HG03457 (cell line): ENCODE measurements at regions not wholly inside any gene's neighbourhood (a gene's known extent, or its start where the extent isn't known, plus 50 kb on each side); places are given as distances from the start of the nearest gene placed in this dataset.

Source experiments
- ATAC-seq: cut with Tn5 transposase; IDR thresholded peaks from one replicate; pipeline ENCODE4 v1.9.1; 2021; ENCODE audit warnings: moderate number of reproducible peaks; ENCODE audit not compliant: unreplicated experiment

GRCh38 chr4:130249002-130249401, 1153.0 kb downstream of the C4orf33 start:
- no peak for ATAC-seq

DNA sequence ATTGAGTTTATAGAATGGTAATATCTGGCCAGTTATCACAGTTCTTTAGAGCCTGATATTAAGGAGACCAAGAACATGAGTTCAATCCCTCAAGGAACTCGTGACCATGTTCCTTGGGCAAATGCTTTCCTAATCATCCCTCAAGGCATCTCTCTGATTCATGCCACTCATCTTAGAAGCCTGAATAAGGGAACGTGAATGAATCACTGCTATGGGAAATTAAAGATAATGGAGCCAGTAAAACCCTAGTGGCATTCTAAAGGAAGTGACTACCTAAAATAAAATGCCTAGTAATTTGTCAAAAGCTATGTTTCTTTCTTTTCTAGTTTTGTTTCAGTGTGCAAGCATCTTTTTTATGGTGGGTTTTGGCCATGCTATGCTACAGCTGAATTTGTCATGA, 1161.3 kb downstream of the C4orf33 start:
- ATAC-seq = no peak

DNA sequence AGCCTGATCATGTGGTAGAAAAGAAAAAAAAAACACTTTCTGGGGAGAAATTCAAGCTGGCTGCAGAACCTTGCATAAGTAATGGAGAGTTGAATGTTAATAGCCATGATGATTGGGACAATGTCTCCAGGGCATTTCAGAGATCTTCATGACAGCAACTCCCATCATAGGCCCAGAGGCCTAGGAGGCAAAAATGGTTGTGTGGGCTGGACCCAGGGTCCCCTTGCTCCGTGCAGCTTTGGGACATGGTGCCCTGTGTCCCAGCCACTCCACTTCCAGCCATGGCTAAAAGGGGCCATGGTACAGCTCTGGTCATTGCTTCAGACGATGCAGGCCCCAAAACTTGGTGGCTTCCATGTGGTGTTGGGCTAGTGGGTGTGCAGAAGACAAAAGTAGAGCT, 1170.9 kb downstream of the C4orf33 start:
- no peak for ATAC-seq

- ATAC-seq = no peak
Observed at GRCh38 chr4:130288576-130288975, 1192.6 kb downstream of the C4orf33 start.

DNA sequence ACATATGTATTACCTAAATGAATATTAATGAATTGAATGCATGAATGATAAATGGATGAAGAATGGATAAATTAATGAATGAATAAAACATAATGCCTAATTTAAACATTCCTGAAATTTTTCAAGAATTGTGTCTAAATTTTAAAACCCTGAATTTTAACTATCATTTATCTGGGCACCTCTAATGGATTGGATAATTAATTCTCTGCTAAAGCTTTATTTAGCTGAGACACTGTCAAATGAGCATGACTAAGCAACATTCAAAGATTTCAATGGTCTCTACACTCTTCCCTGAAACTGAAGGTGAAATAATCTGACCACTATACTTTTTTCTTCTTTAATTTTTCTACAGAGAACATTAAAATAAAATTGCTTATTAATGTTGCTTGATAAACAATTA, 1197.7 kb downstream of the C4orf33 start:
- ATAC-seq = no peak

DNA sequence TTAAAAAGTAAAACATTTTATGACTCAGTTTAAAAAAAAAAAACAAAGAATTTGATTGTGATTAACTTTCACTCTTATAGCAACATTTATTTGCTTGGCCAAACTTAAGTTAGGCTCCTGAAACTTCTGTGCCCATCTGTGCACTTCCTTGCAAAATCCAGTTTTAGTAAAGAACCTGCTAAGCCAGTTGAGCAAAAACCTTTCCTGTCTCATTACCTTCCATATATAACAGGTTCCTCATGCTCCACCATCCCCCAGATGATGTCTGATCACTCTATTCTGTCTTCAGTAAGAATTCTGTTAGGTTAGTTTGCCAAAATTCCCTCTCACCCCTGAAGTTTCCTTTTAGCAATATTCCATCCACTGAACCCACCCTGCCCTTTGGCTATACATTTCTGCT, 1200.5 kb downstream of the C4orf33 start:
- no peak for ATAC-seq

DNA sequence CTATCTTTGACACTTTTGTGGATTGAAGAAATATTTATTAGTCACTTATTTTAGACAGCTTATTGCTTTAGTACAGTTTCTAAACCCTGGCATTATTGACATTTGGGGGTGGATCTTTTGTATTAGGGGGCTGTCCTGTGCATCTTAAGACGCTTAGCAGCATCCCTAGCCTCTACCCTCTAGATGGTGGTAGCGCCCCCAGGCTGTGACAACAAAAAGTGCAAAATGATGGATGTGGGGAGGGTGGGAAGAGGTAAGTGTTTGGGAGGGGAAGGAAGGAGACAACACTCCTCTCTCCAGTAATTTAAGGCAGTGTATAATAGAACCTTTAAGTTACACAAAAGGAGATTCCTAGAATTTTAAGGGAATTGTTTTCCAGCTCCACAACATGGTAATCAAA, 1210.6 kb downstream of the C4orf33 start:
- ATAC-seq = no peak

DNA sequence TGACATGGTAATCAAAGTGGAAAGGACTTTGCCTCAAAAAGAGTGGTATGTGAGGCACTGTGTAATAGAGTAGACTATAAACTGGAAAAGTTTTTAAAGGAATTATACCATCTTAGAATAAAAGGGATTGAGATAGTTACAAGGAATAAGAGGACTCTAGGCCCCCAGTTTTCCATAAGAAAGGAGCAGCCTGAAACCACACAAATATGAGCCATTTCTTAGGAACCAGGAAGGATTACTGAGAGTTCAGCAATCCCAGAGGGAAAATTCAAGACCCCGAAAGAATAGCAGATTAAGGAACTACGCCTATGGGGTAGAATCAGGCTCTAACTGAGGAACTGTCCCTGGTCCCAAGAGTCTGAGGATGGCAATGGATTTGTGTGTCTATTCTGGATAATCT, 1213.3 kb downstream of the C4orf33 start:
- no peak for ATAC-seq

GRCh38 chr4:130322439-130322838, 1226.5 kb downstream of the C4orf33 start:
- ATAC-seq = no peak

DNA sequence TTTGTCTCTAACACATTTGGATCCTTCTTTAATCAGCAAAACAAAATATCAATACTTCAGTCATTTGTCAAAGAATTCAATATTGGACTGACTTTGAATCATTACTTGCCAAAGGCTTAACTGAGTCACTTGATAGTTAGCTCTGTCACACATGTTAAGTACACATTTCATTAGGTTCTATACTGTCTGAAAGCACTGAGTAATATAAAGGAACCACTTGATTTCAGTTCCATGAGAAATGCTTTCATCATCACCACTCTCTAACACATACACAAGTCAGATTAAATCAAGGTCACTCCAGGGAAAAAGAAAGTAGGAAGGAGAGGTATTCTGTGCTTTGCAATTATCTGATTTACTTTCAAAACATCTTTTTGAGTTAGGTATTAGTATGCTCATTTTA, 1233.1 kb downstream of the C4orf33 start:
- no peak for ATAC-seq

- no peak for ATAC-seq
Observed at GRCh38 chr4:130333241-130333759, 1237.3 kb downstream of the C4orf33 start.

DNA sequence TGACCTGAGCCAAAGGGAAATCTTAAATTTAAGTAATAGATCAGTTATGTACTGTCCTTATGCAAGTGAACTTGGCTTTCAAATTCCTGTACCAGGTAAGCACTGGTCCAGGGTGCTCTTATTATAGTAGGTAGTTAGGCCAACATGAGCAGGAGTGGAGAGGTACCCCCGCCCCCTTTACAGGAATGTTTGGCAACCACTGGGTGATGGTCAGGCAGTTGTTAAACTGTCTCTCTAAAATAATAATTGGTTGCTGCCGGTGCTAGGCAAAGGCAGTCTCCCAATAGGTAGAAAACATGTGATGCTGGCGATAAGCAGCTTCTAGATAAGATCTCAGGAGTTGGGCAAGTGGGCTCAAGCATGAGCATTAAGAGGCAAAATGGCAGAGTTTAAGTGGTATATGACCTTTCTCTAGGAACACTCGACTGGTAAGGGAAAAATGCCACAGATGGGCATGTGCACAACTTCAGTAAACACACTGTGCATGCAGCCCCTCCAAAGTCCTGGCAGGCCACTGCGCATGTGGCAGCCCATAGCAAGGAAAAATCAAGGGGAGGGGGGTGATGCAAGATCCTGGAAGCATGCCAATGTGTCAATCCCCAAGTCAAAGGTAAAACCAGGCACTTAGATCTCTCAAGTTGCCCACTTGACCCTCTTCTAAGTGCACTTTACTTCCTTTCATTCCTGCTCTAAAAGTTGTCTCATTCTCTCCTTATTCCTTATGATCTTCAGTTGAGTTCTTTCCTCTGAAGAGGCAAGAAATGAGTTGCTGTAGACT, 1239.7 kb downstream of the C4orf33 start:
- no peak for ATAC-seq

GRCh38 chr4:130336585-130337217, 1240.7 kb downstream of the C4orf33 start:
- peak; percentile 95 for ATAC-seq

- no peak for ATAC-seq
Observed at GRCh38 chr4:130338851-130339250, 1242.9 kb downstream of the C4orf33 start.

DNA sequence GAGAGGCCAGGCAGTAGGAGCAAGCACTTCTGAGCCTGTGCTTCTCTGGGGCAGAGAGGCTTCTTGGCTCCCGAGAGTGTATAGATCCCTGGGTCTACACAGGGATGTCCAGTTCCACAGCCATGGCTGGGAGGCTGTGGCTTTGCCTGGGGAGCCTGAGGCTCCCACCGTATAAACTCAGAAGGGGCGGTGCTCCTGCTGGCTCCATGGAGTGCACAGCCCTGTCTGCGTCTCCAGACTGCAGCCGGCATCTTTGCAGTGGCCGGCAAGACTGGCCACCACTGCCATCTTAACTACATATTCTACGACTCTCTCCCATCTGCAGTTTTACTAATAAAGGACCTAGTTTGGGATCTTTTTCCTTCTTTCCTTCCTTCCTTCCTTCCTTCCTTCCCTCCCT, 1253.8 kb downstream of the C4orf33 start:
- no peak for ATAC-seq

GRCh38 chr4:130356873-130357272, 1260.9 kb downstream of the C4orf33 start:
- ATAC-seq = no peak

- no peak for ATAC-seq
Observed at GRCh38 chr4:130359542-130359941, 1263.6 kb downstream of the C4orf33 start.

DNA sequence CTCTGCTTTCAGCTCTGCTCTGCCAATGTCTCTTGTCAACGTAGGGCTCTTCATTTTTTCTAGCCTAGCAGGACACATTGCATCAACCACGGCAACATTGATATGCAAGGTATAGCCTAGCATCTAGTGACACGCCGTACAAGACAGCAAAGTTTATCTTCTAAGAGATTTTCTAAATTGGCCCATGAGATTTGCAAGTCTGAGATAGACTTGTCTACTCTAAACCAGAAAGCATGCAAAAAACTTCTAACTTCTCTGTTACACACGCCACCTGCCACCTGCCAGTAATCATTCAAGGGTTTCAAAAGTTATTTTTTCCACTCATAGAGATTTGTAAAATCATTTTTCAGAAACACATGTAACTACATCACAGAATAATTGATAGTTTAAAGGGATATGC, 1265.7 kb downstream of the C4orf33 start:
- ATAC-seq = no peak

GRCh38 chr4:130368668-130369067, 1272.7 kb downstream of the C4orf33 start:
- no peak for ATAC-seq

DNA sequence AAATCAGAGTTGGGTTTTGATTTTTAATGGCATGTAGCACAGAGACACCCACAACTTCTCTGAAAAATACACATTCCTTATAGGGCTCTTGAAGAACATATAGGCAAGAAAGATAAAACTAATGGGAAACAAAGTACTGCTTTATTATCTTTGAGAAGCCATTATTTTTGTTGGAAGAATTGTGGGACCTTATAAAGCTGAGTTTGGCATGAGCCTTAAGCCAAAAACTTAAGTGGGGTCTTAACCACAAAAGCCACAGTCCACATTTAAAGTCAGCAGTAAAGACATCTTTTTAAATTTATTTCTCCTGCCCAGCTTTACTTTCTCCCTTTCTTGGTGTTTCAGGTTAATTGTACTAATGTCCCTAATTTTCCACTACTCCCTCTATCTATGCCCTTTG, 1297.3 kb downstream of the C4orf33 start:
- ATAC-seq = no peak

DNA sequence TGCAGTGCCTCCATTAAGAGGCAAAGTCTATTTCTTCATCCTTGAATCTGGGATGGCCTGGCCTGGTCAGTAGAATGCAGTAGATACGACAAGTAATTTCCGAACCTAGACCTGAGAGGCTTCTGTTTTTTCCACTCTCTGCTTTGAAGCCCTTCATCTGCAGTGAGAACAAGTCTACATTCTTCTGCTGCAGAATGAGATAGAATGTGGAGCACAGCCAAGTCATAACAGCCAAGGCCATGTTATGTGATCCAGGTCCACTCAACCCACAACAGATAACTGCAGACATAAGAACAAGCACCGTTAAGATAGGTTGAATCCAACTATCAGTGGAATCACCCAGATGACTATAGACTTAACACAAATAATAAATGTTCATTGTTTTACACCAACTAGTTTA, 1297.7 kb downstream of the C4orf33 start:
- ATAC-seq = no peak

GRCh38 chr4:130395871-130396270, 1299.9 kb downstream of the C4orf33 start:
- no peak for ATAC-seq
